ENCODE measurements at regions not wholly inside any gene's neighbourhood (a gene's known extent, or its start where the extent isn't known, plus 50 kb on each side); places are given as distances from the start of the nearest gene placed in this dataset.

GRCh38 chr6:82607998-82608725 is 244.5 kb downstream of the TPBG start:
- TF ChIP-seq CTCF (IDR thresholded peaks at IDR 0.05) (no peak), POLR2A (IDR thresholded peaks at IDR 0.05) (no peak)

All from right lobe of liver (tissue), 4 donors.